ENCODE measurements at regions not wholly inside any gene's neighbourhood (a gene's known extent, or its start where the extent isn't known, plus 50 kb on each side); places are given as distances from the start of the nearest gene placed in this dataset.

- TF ChIP-seq CTCF (IDR thresholded peaks at IDR 0.05; ENCODE audit: low read depth, low read length, poor library complexity, severe bottlenecking) (no peak), EZH2phosphoT487 (IDR thresholded peaks at IDR 0.05; ENCODE audit: borderline replicate concordance, low read length) (no peak)
Observed at GRCh38 chr4:125928652-125929051, 613.9 kb downstream of the FAT4 start.
